Ovary (tissue), 7 donors: ENCODE measurements at regions not wholly inside any gene's neighbourhood (a gene's known extent, or its start where the extent isn't known, plus 50 kb on each side); places are given as distances from the start of the nearest gene placed in this dataset.
A peak's percentile ranks its signal among the peaks of the same experiment; 100 is the strongest.

ENCODE experiments used
- DNase-seq, 5 donors: peaks; one replicate each; pipeline ENCODE4 v3.0.0-alpha.2; 2019 to 2020
- H3K27ac ChIP-seq, 2 donors: fragments of 200-600 bp; one replicate each; pipeline versions ENCODE4 v1.5.1 to v1.8.0; 2019 to 2022
- H3K27me3 ChIP-seq: fragments of 200-600 bp; one replicate; pipeline ENCODE4 v1.8.0; 2022
- H3K36me3 ChIP-seq: fragments of 200-600 bp; sonication (generic); one replicate; pipeline ENCODE4 v1.5.1; 2019
- H3K4me1 ChIP-seq: one replicate; pipeline ENCODE4 v1.8.1; 2013; ENCODE audit warnings: mild to moderate bottlenecking, moderate library complexity; ENCODE audit not compliant: insufficient read depth
- H3K4me3 ChIP-seq: fragments of 200-600 bp; sonication (generic); one replicate; pipeline ENCODE4 v1.5.1; 2017
- H3K9me3 ChIP-seq, 2 donors: fragments of 200-600 bp in 1 of 2; sonication (generic) in 1 of 2; one replicate each; pipeline versions ENCODE4 v1.5.1 to v1.8.1; 2013 to 2019; ENCODE audit warnings: mild to moderate bottlenecking in 1 of 2, moderate library complexity in 1 of 2
- EP300 ChIP-seq: sonication (generic); formaldehyde crosslinking; IDR thresholded peaks from one replicate; pipeline ENCODE4 v1.6.1; 2017; ENCODE audit warnings: antibody characterized with exemption
- POLR2A ChIP-seq: fragments of 450-650 bp; IDR thresholded peaks from one replicate; pipeline ENCODE4 v1.6.1; 2017; ENCODE audit warnings: antibody characterized with exemption, mild to moderate bottlenecking, moderate library complexity
- WGBS, 3 donors: extraction: QIAGEN DNeasy Blood & Tissue Kit in 1 of 3; methylation state at CpG; one replicate each; pipeline versions ENCODE4 v1.1.5 to v1.1.7; 2013 to 2017; 5-methylcytosine and 5-hydroxymethylcytosine counted together
- intact Hi-C, 4 donors: fragments of 100-400 bp; cut with DNase I; formaldehyde crosslinking; loops; one replicate each; pipeline versions ENCODE4 v1.11.0 to v1.15.1; 2022 to 2023
- TF ChIP-seq, protein P1 (sequence below), 3 donors: fragments of 450-650 bp in 2 of 3; fragments of 200-600 bp in 1 of 3; IDR thresholded peaks; one replicate each; pipeline versions ENCODE4 v1.5.1 to v1.8.0; 2016 to 2022; ENCODE audit warnings: antibody characterized with exemption in 3 of 3, mild to moderate bottlenecking in 1 of 3
- donor health status: DM: no; HTN: no; CAD: no; lungs with moderate emphysema.
- donor health status: DM: no; HTN: no; CAD: no.
- donor health status: Bipolar disorder and iron deficiency.
- donor health status: DM: no; HTN: no; CAD: no.
- donor health status: DM: yes; HTN: yes; CAD: no.

DNA sequence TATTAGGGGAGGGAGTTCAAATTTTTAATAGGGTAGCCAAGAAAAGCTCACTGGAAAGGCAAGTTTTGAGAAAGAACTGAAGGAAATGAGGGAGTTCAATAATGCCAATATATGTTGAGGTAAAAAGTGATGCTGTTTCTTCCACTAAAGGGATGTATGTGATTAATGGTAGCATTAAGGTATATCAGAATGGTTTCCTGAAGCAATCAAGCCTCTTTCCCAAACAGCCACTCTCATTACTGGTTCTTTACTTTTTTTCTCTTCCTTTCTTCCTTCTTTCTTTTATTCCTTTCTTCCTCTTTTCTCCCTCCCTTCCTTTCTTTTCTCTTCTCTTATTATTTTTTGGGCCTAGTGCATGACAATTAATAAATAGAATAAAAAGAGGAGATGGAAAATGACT is 433.5 kb downstream of the SATB2 start:
- no peaks in the 10 kb centered on the region for H3K36me3 ChIP-seq
- no peaks in the 10 kb centered on the region for H3K4me1 ChIP-seq
- H3K27ac ChIP-seq, result no peak overlapping the region
- H3K27me3 ChIP-seq, result no peaks in the 10 kb centered on the region
- no peaks in the 10 kb centered on the region for H3K9me3 ChIP-seq
- TF ChIP-seq EP300 (no peak), POLR2A (no peak)
- TF ChIP-seq, protein P1, sequence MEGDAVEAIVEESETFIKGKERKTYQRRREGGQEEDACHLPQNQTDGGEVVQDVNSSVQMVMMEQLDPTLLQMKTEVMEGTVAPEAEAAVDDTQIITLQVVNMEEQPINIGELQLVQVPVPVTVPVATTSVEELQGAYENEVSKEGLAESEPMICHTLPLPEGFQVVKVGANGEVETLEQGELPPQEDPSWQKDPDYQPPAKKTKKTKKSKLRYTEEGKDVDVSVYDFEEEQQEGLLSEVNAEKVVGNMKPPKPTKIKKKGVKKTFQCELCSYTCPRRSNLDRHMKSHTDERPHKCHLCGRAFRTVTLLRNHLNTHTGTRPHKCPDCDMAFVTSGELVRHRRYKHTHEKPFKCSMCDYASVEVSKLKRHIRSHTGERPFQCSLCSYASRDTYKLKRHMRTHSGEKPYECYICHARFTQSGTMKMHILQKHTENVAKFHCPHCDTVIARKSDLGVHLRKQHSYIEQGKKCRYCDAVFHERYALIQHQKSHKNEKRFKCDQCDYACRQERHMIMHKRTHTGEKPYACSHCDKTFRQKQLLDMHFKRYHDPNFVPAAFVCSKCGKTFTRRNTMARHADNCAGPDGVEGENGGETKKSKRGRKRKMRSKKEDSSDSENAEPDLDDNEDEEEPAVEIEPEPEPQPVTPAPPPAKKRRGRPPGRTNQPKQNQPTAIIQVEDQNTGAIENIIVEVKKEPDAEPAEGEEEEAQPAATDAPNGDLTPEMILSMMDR (IDR thresholded peaks at IDR 0.05), result no peak
- no peak for DNase-seq
- intact Hi-C loops, result no loop called here
- no peak overlapping the region for H3K4me3 ChIP-seq

DNA sequence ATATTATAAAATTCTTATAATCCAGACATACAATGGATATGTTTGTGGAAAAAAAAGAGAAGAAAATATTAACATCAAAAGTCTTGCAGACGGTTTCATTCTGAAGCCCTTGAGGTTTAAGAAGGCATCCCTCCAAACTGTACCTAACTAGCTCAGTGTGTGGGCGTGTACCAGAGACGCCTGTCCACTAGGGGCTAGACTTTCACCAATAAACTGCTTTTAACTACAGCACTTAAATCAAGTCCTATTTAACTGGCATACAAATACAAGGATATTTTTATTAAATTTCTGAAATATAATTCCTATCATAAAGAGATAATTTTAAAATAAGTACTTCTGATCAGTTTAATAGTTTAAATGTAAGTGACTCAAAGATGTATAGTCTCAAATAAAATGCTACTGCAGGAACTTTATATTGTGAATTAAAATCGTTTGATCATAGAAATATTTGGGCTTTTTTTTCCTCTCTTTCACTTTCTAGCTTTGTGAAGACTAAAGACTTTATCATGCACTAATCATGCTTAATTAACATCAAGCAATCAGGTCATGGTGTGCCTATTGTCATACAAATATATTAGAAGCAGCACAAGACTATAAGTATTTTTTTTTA is 437.7 kb downstream of the SATB2 start:
- Histone ChIP-seq H3K27ac (no peak overlapping the region), H3K9me3 (no peaks in the 10 kb centered on the region), H3K4me3 (no peak overlapping the region), H3K36me3 (no peaks in the 10 kb centered on the region), H3K4me1 (no peaks in the 10 kb centered on the region), H3K27me3 (no peaks in the 10 kb centered on the region)
- intact Hi-C loops, result no loop called here
- WGBS, 3 donors, result 14 to 19% (median 14%) methylated on average over 4 of the region's 4 CpGs
- TF ChIP-seq EP300, result no peak
- TF ChIP-seq, protein P1 (IDR thresholded peaks at IDR 0.05), result peak in 1 of 3 donors; percentile 13
- no peak for TF ChIP-seq POLR2A
- no peak for DNase-seq

- 0% methylated on average over 1 of the region's 1 CpG for WGBS, 3 donors
- TF ChIP-seq, protein P1 (IDR thresholded peaks at IDR 0.05), result no peak
- H3K27ac ChIP-seq, result no peak overlapping the region
Measured at GRCh38 chr2:199018826-199019225, 438.9 kb downstream of the SATB2 start.

DNA sequence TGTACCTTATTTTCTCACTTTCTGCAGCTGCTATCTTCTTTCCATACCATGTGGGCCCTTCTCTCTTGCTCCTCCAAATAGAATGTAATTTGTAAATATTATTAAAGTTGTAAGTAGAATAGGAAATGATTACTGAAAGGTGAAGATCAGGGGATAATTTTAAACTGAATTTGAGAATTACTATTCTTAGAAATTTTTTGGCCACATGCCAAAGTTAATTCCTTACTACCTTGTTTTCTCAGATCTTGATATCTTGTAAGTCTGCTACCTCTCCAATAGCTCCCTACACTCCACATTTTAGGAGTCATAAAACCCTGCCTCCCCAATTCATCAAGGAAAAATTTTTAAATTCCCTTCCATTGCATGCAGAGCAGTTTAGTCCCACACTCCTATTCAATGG is 442.7 kb downstream of the SATB2 start:
- no peak overlapping the region for H3K4me3 ChIP-seq
- intact Hi-C loops, result no loop called here
- no peak overlapping the region for H3K27ac ChIP-seq
- no peak for DNase-seq
- no peaks in the 10 kb centered on the region for H3K4me1 ChIP-seq
- H3K36me3 ChIP-seq, result no peaks in the 10 kb centered on the region
- H3K27me3 ChIP-seq, result no peaks in the 10 kb centered on the region
- TF ChIP-seq POLR2A, result no peak
- TF ChIP-seq, protein P1 (IDR thresholded peaks at IDR 0.05), result no peak
- TF ChIP-seq EP300, result no peak
- no peaks in the 10 kb centered on the region for H3K9me3 ChIP-seq

More at GRCh38 chr2:199018826-199019225, 438.9 kb downstream of the SATB2 start:
- no peaks in the 10 kb centered on the region for H3K36me3 ChIP-seq
- no peak for DNase-seq
- no peak overlapping the region for H3K4me3 ChIP-seq
- H3K27me3 ChIP-seq, result no peaks in the 10 kb centered on the region
- intact Hi-C loops, result no loop called here
- no peaks in the 10 kb centered on the region for H3K4me1 ChIP-seq
- no peaks in the 10 kb centered on the region for H3K9me3 ChIP-seq

DNA sequence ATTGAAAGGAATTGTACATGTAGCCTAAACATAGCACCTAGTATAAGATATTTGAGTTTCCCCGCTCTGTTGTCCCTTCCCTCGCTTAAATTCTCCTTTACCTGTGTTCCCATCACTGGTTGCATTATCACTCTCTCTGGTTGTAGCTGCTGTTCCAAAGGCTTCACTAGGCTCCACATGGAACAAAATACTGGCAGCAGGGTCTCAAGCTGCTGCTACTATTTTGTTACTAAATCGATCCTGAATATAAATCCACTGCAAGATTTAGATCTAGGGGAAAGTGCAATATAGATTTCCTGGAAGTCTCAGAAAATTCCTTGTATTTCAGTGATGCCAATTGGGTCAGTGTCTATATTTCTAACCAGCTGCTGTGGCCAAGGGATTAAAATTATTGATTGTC is 443.5 kb downstream of the SATB2 start:
- 90 to 95% (median 94%) methylated on average over 3 of the region's 3 CpGs for WGBS, 3 donors
- Histone ChIP-seq H3K4me3 (no peak overlapping the region), H3K9me3 (no peaks in the 10 kb centered on the region), H3K27me3 (no peaks in the 10 kb centered on the region), H3K36me3 (no peaks in the 10 kb centered on the region), H3K27ac (no peak overlapping the region), H3K4me1 (no peaks in the 10 kb centered on the region)
- TF ChIP-seq POLR2A (no peak), EP300 (no peak)
- TF ChIP-seq, protein P1 (IDR thresholded peaks at IDR 0.05), result no peak
- DNase-seq, result no peak
- intact Hi-C loops, result no loop called here
